Fibroblast of pulmonary artery (primary cell): ENCODE measurements at regions not wholly inside any gene's neighbourhood (a gene's known extent, or its start where the extent isn't known, plus 50 kb on each side); places are given as distances from the start of the nearest gene placed in this dataset.
A peak's percentile ranks its signal among the peaks of the same experiment; 100 is the strongest.

Source experiments
- DNase-seq: peaks from one replicate; pipeline ENCODE4 v3.0.0-alpha.2; 2010; ENCODE audit warnings: low read depth
- H3K4me3 ChIP-seq: replicated peaks from 2 replicates; pipeline ENCODE4 v1.5.1; 2011; ENCODE audit warnings: low read depth, mild to moderate bottlenecking, control low read depth, low read length, moderate library complexity
- CTCF ChIP-seq: IDR thresholded peaks from 2 replicates; pipeline ENCODE4 v1.5.1; 2011; ENCODE audit warnings: mild to moderate bottlenecking, control low read depth, low read length, inconsistent platforms; ENCODE audit errors: missing control alignments

GRCh38 chr6:147972448-147972847 lies 370.2 kb upstream of the SASH1 start:
- no peak overlapping the region for H3K4me3 ChIP-seq
- TF ChIP-seq CTCF: no peak
- DNase-seq: no peak

- DNase-seq: no peak
- TF ChIP-seq CTCF: no peak
- no peak overlapping the region for H3K4me3 ChIP-seq
Observed at GRCh38 chr6:147973806-147974205, 368.8 kb upstream of the SASH1 start.

- peak; percentile 17 for DNase-seq
- H3K4me3 ChIP-seq: no peak overlapping the region
- TF ChIP-seq CTCF: no peak
Observed at GRCh38 chr6:147974376-147974775, 368.3 kb upstream of the SASH1 start.

GRCh38 chr6:147977851-147978465 lies 364.7 kb upstream of the SASH1 start:
- H3K4me3 ChIP-seq: no peak overlapping the region
- no peak for TF ChIP-seq CTCF
- DNase-seq: no peak

GRCh38 chr6:147979966-147980365 lies 362.7 kb upstream of the SASH1 start:
- no peak for TF ChIP-seq CTCF
- no peak for DNase-seq
- no peak overlapping the region for H3K4me3 ChIP-seq

GRCh38 chr6:147983581-147984366 lies 358.9 kb upstream of the SASH1 start:
- H3K4me3 ChIP-seq: no peak overlapping the region
- TF ChIP-seq CTCF: no peak
- DNase-seq: no peak
